CD4-positive, CD25-positive, alpha-beta regulatory T cell (primary cell): ENCODE measurements at regions not wholly inside any gene's neighbourhood (a gene's known extent, or its start where the extent isn't known, plus 50 kb on each side); places are given as distances from the start of the nearest gene placed in this dataset.

Source experiments
- ATAC-seq, 2 donors: fragments of 150-1000 bp; cut with Tn5 transposase; one replicate each; pipeline ENCODE4 v1.10.0; 2021; ENCODE audit warnings: low read depth in 2 of 2, moderate number of reproducible peaks in 2 of 2, moderate library complexity in 1 of 2
- DNase-seq, 3 donors: peaks; one replicate each; pipeline versions ENCODE4 v3.0.0 to v3.0.0-alpha.2; 2012 to 2022; ENCODE audit warnings: mixed read lengths in 1 of 3
- H3K27ac ChIP-seq: one replicate; pipeline ENCODE4 v1.7.0; 2013; ENCODE audit warnings: mild to moderate bottlenecking, low read length; ENCODE audit not compliant: insufficient read depth, poor library complexity, severe bottlenecking
- H3K27me3 ChIP-seq: one replicate; pipeline ENCODE4 v1.7.0; 2013; ENCODE audit warnings: low read length; ENCODE audit not compliant: control insufficient read depth, insufficient read depth
- H3K36me3 ChIP-seq: one replicate; pipeline ENCODE4 v1.7.0; 2013; ENCODE audit warnings: mild to moderate bottlenecking, low read length, moderate library complexity; ENCODE audit not compliant: control insufficient read depth, insufficient read depth
- H3K4me1 ChIP-seq: 2 replicates; pipeline ENCODE4 v1.7.0; 2013; ENCODE audit warnings: mild to moderate bottlenecking, low read length; ENCODE audit not compliant: insufficient read depth, control insufficient read depth, poor library complexity, severe bottlenecking
- H3K4me3 ChIP-seq: one replicate; pipeline ENCODE4 v1.7.0; 2013; ENCODE audit warnings: low read depth, mild to moderate bottlenecking, low read length, moderate library complexity
- H3K9me3 ChIP-seq, 2 experiments: 1 replicate in 1 of 2; 2 replicates in 1 of 2; pipeline ENCODE4 v1.7.0; 2013; ENCODE audit warnings: low read length in 2 of 2, mild to moderate bottlenecking in 1 of 2, moderate library complexity in 1 of 2; ENCODE audit not compliant: control insufficient read depth in 2 of 2
- H3K27ac Mint-ChIP-seq, 3 donors: one replicate each; pipeline ENCODE4 v1.8.0; 2020 to 2022; ENCODE audit warnings: mild to moderate bottlenecking in 3 of 3, mixed read lengths in 3 of 3, moderate library complexity in 2 of 3
- H3K27me3 Mint-ChIP-seq: one replicate; pipeline ENCODE4 v1.8.0; 2022; ENCODE audit warnings: mild to moderate bottlenecking, mixed read lengths
- H3K36me3 Mint-ChIP-seq: one replicate; pipeline ENCODE4 v1.8.0; 2020; ENCODE audit warnings: mixed read lengths
- H3K4me1 Mint-ChIP-seq, 4 donors: one replicate each; pipeline ENCODE4 v1.8.0; 2020 to 2022; ENCODE audit warnings: mixed read lengths in 4 of 4, mild to moderate bottlenecking in 1 of 4
- H3K4me3 Mint-ChIP-seq, 4 donors: one replicate each; pipeline ENCODE4 v1.8.0; 2020 to 2022; ENCODE audit warnings: mild to moderate bottlenecking in 4 of 4, mixed read lengths in 4 of 4, moderate library complexity in 3 of 4
- H3K9me3 Mint-ChIP-seq, 7 donors: one replicate each; pipeline ENCODE4 v1.8.0; 2020 to 2022; ENCODE audit warnings: mixed read lengths in 7 of 7, mild to moderate bottlenecking in 3 of 7, moderate library complexity in 2 of 7

DNA sequence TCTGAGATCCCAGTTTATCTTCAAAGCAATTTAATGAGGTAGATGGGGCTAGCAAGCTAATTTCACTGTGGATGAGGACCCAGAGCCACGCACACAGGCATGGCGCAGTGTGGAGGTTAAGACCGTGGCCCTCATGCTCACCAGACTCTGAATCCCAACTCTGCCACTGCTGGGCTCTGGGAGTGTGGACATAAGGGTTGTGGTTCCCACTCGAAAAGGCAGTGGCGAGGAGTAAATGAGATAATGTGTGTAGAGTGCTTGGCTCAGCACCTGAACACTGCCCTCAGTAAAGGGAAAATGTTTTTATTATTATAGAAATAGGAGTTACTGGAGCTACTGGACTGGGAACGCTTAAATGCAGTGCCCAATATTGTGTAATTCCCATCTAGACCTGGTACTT is 243.5 kb upstream of the TPM1 start:
- H3K4me1 Mint-ChIP-seq, result no peaks in the 10 kb centered on the region
- no peaks in the 10 kb centered on the region for H3K36me3 Mint-ChIP-seq
- peaks cover 13% of the 10 kb centered on the region for H3K27me3 Mint-ChIP-seq
- no peak overlapping the region for H3K4me3 Mint-ChIP-seq
- Histone ChIP-seq H3K36me3 (no peaks in the 10 kb centered on the region), H3K27ac (no peak overlapping the region), H3K4me1 (no peaks in the 10 kb centered on the region), H3K4me3 (no peak overlapping the region), H3K9me3 (no peaks in the 10 kb centered on the region), H3K27me3 (no peaks in the 10 kb centered on the region)
- no peak overlapping the region for H3K27ac Mint-ChIP-seq
- no peaks in the 10 kb centered on the region for H3K9me3 Mint-ChIP-seq
- no peak for DNase-seq
- no peak for ATAC-seq

DNA sequence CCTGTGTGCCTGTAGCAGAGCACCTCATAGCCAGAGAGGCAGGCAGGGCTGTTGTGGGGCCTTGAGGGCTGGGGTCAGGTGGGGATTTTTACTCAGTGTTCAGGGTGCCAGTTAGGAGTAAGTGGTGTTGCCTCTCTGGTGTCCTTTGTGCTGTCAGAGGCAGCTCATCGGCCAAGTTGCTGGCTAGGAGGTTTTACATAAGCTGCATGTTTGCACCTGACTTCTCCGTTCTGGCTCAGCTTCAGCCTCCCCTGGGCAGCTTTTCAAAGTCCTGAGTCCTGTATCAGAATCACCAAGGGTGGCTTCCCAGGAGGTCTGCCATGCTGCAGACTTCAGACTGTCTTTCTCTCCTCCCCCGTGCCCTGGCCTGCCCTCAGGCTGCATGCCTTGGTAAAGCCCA is 242.6 kb upstream of the TPM1 start:
- no peaks in the 10 kb centered on the region for H3K4me1 ChIP-seq
- Mint-ChIP-seq H3K4me3 (no peak overlapping the region), H3K27ac (no peak overlapping the region), H3K4me1 (no peaks in the 10 kb centered on the region), H3K36me3 (no peaks in the 10 kb centered on the region), H3K9me3 (no peaks in the 10 kb centered on the region), H3K27me3 (peaks cover 7% of the 10 kb centered on the region)
- no peaks in the 10 kb centered on the region for H3K9me3 ChIP-seq
- ATAC-seq, result no peak
- no peak overlapping the region for H3K4me3 ChIP-seq
- H3K27ac ChIP-seq, result no peak overlapping the region
- no peaks in the 10 kb centered on the region for H3K27me3 ChIP-seq
- H3K36me3 ChIP-seq, result no peaks in the 10 kb centered on the region
- no peak for DNase-seq

DNA sequence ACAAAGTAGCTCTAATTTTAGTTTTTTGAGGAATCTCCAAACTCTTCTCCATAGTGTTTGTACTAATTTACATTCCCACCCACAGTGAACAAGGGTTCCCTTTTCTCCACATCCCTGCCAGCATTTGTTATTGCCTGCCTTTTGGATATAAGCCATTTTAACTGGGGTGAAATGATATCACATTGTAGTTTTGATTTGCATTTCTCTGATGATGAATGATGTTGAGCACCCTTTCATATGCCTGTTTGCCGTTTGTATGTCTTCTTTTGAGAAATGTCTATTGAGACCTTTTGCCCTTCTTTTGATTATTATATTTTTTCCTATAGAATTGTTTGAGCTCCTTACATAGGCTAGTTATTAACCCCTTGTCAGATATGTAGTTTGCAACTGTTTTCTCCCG is 239.9 kb upstream of the TPM1 start:
- DNase-seq, result no peak
- H3K4me3 ChIP-seq, result no peak overlapping the region
- no peak for ATAC-seq
- H3K4me1 Mint-ChIP-seq, result no peaks in the 10 kb centered on the region
- H3K36me3 Mint-ChIP-seq, result no peaks in the 10 kb centered on the region
- no peaks in the 10 kb centered on the region for H3K9me3 ChIP-seq
- no peaks in the 10 kb centered on the region for H3K4me1 ChIP-seq
- H3K27ac ChIP-seq, result no peak overlapping the region
- H3K27me3 Mint-ChIP-seq, result peaks cover 7% of the 10 kb centered on the region
- no peaks in the 10 kb centered on the region for H3K36me3 ChIP-seq
- no peaks in the 10 kb centered on the region for H3K27me3 ChIP-seq
- H3K4me3 Mint-ChIP-seq, result no peak overlapping the region
- no peak overlapping the region for H3K27ac Mint-ChIP-seq
- H3K9me3 Mint-ChIP-seq, result no peaks in the 10 kb centered on the region

DNA sequence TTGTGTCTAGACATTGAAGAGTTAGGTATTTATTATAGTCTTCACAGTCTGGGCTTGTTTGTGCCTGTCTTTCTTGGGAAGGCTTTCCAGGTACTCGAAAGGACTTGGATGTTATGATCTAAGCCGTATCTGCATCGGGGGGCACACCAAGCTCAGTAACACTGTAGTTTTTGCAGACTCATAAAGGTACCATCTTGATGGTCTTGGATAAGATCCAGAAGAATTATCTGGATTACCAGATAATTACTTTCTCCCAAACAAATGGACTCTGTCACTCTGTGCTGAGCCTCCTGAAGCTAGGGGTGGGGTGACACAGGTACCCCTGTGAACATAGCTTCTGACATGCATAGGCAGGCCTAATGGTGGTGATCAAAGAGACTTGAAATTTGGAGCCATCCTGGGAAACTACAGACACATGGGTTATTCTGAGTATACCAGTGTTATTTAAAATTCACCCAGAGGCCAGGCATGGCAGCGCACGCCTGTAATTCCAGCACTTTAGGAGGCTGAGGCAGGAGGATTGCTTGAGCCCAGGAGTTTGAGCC is 238.6 kb upstream of the TPM1 start:
- H3K36me3 Mint-ChIP-seq, result no peaks in the 10 kb centered on the region
- H3K9me3 Mint-ChIP-seq, result no peaks in the 10 kb centered on the region
- Histone ChIP-seq H3K4me3 (no peak overlapping the region), H3K27me3 (no peaks in the 10 kb centered on the region), H3K9me3 (no peaks in the 10 kb centered on the region), H3K36me3 (no peaks in the 10 kb centered on the region), H3K4me1 (no peaks in the 10 kb centered on the region), H3K27ac (no peak overlapping the region)
- no peak overlapping the region for H3K27ac Mint-ChIP-seq
- DNase-seq (no peak), ATAC-seq (no peak)
- peaks cover 7% of the 10 kb centered on the region for H3K27me3 Mint-ChIP-seq
- no peaks in the 10 kb centered on the region for H3K4me1 Mint-ChIP-seq
- no peak overlapping the region for H3K4me3 Mint-ChIP-seq

DNA sequence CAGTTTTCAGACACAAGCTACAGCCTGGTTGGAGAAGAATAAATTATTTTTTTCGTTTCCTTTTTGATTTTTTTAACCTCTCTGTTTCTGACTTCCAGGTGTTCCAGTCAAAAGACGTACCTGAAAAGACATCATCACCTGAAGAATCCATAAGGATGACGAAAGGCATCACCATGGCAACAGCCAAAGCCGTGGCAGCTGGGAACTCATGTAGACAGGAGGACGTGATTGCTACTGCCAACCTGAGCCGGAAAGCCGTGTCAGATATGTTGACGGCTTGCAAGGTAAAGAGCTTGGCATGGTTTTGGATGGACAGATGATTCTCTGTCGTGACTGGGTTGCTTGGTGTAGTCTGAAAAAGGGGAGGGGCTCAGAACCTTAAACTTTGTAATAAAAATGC is 237.0 kb upstream of the TPM1 start:
- Mint-ChIP-seq H3K27ac (no peak overlapping the region), H3K4me1 (no peaks in the 10 kb centered on the region), H3K36me3 (no peaks in the 10 kb centered on the region), H3K27me3 (peaks cover 7% of the 10 kb centered on the region), H3K4me3 (no peak overlapping the region), H3K9me3 (no peaks in the 10 kb centered on the region)
- no peaks in the 10 kb centered on the region for H3K9me3 ChIP-seq
- no peaks in the 10 kb centered on the region for H3K4me1 ChIP-seq
- no peak overlapping the region for H3K27ac ChIP-seq
- H3K36me3 ChIP-seq, result no peaks in the 10 kb centered on the region
- ATAC-seq (no peak), DNase-seq (no peak)
- no peak overlapping the region for H3K4me3 ChIP-seq
- H3K27me3 ChIP-seq, result no peaks in the 10 kb centered on the region

DNA sequence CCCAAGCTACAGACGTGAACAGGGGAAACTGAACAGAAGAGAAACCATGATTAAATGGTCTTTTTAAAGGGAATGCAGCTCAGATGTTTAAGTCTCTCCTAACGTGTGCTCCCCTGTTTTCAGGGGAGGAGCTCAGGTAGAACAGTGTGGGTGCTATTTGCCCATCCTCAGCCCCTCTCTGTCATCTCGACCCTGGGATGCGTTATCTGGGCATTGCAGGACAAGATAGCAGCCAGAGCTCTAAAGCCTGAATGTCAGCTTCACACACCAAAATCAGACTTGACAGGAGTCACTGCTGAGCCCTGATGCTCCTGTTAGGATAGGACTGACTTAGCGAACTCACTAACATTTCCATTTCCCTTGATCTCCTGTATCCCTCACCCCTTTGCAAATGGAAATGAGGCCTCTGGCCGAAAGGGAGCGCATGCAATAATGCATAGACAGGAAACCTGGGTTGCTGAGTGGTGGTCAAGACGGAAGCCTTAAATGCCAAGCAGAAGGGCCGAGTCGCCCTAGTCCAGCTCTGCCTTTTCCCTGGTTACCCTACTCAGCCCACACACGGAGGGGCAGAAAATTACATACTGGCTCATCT is 234.9 kb upstream of the TPM1 start:
- Histone ChIP-seq H3K4me1 (no peaks in the 10 kb centered on the region), H3K27ac (no peak overlapping the region), H3K9me3 (no peaks in the 10 kb centered on the region), H3K36me3 (no peaks in the 10 kb centered on the region), H3K27me3 (no peaks in the 10 kb centered on the region), H3K4me3 (no peak overlapping the region)
- no peaks in the 10 kb centered on the region for H3K36me3 Mint-ChIP-seq
- H3K9me3 Mint-ChIP-seq, result no peaks in the 10 kb centered on the region
- no peaks in the 10 kb centered on the region for H3K4me1 Mint-ChIP-seq
- no peak overlapping the region for H3K27ac Mint-ChIP-seq
- peaks cover 7% of the 10 kb centered on the region for H3K27me3 Mint-ChIP-seq
- ATAC-seq, result no peak
- H3K4me3 Mint-ChIP-seq, result no peak overlapping the region
- no peak for DNase-seq

DNA sequence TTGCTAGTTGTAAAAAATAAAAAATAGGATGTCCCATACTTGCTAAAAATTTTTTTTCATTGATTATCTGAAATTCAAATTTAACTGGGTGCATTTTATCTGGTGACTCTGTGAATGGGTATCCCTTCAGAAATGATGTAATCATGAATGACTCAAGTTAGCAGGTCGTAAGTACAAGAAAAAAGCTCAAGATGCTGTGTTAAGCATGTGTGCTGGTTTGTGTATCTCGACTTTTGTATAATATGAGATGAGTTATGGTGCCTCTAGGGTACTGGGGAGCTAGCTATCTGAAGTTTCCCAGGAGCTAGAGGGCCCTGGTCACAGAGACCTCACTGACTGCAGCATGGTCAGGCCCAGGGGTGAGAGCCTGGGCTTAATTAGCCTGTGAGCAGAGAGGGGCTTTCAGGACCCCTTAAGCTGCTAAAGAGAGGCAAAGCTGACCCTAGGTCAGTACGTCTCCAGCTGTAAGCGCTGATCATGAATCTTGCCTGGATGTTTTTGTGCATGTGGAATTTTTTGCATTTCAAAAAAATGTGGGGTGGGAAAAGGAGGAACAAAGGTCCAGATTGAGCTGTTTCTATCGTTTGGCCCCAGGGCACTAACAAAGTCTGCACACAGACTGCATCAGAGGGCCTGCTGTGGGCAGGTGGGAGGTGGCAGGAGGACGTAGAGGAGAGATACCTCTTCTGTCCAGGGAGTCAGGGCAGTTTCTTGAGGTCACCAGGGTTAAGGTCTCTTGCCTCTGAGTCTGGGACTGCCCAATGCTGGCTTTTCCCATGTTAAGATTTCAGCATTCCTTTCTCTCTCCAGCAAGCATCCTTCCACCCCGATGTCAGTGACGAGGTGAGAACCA is 233.2 kb upstream of the TPM1 start:
- no peak overlapping the region for H3K4me3 ChIP-seq
- no peak for DNase-seq
- H3K27me3 ChIP-seq, result no peaks in the 10 kb centered on the region
- no peaks in the 10 kb centered on the region for H3K9me3 Mint-ChIP-seq
- peaks cover 5% of the 10 kb centered on the region for H3K27me3 Mint-ChIP-seq
- no peaks in the 10 kb centered on the region for H3K36me3 Mint-ChIP-seq
- H3K9me3 ChIP-seq, result no peaks in the 10 kb centered on the region
- no peak overlapping the region for H3K27ac ChIP-seq
- H3K27ac Mint-ChIP-seq, result peak overlapping the region in 1 of 3 donors; percentile 49
- H3K4me1 Mint-ChIP-seq, result no peaks in the 10 kb centered on the region
- H3K4me1 ChIP-seq, result no peaks in the 10 kb centered on the region
- H3K36me3 ChIP-seq, result no peaks in the 10 kb centered on the region
- H3K4me3 Mint-ChIP-seq, result no peak overlapping the region
- ATAC-seq, result no peak

DNA sequence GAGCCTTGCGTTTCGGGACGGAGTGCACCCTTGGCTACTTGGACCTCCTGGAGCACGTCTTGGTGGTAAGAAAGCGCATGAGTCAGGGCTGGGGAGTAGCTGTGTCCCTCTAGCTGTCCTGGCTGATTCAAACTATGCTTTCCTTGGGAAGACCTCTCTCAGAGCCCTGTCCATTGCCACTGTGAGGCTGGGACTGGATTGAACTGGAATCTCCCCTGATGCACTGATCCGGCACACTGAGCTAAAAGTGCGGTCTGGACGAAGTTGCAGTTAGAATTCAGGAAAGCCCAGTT is 232.6 kb upstream of the TPM1 start:
- Histone ChIP-seq H3K27ac (no peak overlapping the region), H3K4me1 (no peaks in the 10 kb centered on the region), H3K4me3 (no peak overlapping the region), H3K9me3 (no peaks in the 10 kb centered on the region), H3K36me3 (no peaks in the 10 kb centered on the region), H3K27me3 (no peaks in the 10 kb centered on the region)
- H3K4me1 Mint-ChIP-seq, result no peaks in the 10 kb centered on the region
- peaks cover 5% of the 10 kb centered on the region for H3K27me3 Mint-ChIP-seq
- no peak for DNase-seq
- H3K27ac Mint-ChIP-seq, result no peak overlapping the region
- no peak overlapping the region for H3K4me3 Mint-ChIP-seq
- H3K36me3 Mint-ChIP-seq, result no peaks in the 10 kb centered on the region
- no peak for ATAC-seq
- no peaks in the 10 kb centered on the region for H3K9me3 Mint-ChIP-seq
